NT2/D1 (cell line): ENCODE measurements at regions not wholly inside any gene's neighbourhood (a gene's known extent, or its start where the extent isn't known, plus 50 kb on each side); places are given as distances from the start of the nearest gene placed in this dataset.

Experiments used
- SUZ12 ChIP-seq: IDR thresholded peaks from 2 replicates; pipeline ENCODE4 v1.6.1; 2011; ENCODE audit not compliant: insufficient read length, insufficient read depth; ENCODE audit errors: extremely low read depth
- YY1 ChIP-seq: IDR thresholded peaks from 2 replicates; pipeline ENCODE4 v1.6.1; 2011; ENCODE audit not compliant: insufficient read length, insufficient read depth
- ZNF274 ChIP-seq: IDR thresholded peaks from 2 replicates; pipeline ENCODE4 v1.6.1; 2011; ENCODE audit warnings: mild to moderate bottlenecking, low read depth, low read length

- no peak for TF ChIP-seq ZNF274
- no peak for TF ChIP-seq SUZ12
- TF ChIP-seq YY1: no peak
Measured at GRCh38 chr14:101123618-101124510, 220.3 kb upstream of the RTL1 start.
